AG08396 (cell line): ENCODE measurements at regions not wholly inside any gene's neighbourhood (a gene's known extent, or its start where the extent isn't known, plus 50 kb on each side); places are given as distances from the start of the nearest gene placed in this dataset.
"Not testable (repeated sequence)": the region's sequence is repeated elsewhere in the genome, so short reads cannot be mapped to it uniquely, and the experiment has no call there.

ENCODE experiments used
- DNase-seq: peaks from one replicate; pipeline ENCODE4 v3.0.0; 2012; ENCODE audit warnings: low spot score, mixed read lengths

DNA sequence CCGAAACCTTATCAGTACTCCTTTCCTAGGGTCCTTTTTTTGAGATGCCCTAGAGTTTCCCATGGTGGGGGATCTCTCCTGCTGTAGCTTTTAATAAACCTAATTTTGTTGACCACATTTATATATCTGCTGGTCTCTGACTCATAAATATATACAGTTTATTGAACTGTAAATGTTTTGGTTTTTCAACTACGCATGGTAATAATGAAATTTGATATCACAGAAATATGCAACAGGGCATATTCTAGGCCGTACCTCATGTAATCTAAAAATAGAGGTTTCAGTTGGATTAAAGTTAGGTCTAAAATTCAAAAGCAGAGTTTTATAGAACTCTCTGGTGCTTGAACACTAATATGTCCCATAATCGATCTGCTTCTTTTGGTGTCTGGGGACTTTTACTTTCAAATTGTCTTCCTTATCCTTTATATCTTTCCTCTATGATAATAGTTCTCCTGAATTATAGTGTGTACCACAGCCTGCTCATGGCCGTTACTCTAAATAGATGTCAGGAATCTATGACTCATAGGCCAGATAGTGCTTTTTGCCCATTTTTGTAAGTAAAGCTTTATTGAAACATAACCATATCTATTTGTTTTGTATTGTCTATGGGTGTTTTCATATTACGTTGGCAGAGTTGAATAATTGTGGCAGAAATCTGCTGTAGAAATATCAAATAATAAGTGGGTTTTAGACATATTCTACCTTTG, 324.8 kb upstream of the PCDH9 start:
- DNase-seq, result no peak

DNA sequence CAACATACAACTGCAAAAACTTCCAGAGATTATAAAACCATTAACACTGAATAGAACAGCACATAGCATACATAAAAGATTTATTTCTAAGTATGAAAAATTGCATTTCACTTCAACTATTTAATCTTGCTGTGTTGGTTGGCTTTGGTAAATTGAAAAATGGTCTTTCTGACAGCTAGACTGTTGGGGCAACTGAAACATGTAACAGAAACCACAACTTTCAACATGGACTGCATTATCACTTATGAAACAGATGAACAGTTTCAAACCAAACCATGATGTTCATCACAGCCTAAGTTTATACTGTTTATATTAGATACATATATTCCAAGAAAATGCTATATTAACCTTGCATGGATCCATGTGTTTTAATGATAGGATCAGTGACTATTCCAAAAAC, 324.1 kb upstream of the PCDH9 start:
- DNase-seq, result no peak

DNA sequence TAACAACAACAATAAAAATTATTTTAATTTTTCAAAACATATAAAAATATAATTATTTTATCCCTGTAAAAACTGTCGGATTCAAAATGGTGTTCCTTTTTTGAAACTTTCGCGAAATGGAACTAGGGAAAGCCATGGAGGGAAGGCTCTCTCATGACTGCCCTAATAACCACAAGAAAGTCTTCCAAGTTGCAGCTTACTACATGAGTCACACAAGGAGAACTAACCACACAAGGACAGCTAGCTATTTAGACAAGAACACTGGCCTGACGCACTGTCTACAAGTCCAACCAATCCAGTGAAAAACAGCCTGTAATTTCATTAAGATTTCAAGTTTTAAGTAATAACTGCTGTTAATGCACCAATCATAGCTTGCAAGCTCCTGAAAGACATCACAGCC, 319.2 kb upstream of the PCDH9 start:
- DNase-seq, result no peak

DNA sequence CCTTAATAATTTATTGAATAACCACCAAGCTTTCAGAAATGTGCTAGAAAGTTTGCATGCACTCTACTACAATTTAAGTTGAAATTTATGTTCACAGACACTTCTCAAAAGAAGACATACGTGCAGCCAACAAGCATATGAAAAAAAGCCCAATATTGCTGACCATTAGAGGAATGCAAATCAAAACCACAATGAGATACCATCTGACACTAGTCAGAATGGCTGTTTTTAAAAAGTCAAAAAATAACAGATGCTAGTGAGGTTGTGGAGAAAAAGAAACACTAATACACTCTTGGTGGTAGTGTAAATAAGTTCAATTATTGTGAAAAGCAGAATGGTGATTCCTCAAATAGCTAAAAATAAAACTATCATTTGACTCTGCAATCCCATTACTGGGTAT, 308.8 kb upstream of the PCDH9 start:
- DNase-seq, result no peak

DNA sequence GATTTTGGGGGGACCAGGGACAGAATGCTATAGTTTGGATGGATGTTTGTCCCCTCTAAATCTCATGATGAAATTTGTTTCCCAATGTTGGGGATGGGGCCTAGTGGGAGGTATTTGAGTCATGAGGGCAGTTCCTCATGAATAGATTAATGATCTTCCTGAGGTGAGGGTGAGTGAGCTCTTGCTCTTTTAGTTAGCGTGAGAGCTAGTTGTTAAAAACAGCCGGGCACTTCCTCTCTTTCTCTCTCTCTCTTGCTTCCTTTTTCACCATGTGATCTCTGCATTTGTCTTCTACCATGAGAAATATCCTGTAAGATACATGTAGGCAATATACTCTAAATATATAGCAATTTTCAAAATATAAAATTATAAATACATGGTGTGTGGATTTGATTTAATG, 290.8 kb upstream of the PCDH9 start:
- DNase-seq, result no peak

DNA sequence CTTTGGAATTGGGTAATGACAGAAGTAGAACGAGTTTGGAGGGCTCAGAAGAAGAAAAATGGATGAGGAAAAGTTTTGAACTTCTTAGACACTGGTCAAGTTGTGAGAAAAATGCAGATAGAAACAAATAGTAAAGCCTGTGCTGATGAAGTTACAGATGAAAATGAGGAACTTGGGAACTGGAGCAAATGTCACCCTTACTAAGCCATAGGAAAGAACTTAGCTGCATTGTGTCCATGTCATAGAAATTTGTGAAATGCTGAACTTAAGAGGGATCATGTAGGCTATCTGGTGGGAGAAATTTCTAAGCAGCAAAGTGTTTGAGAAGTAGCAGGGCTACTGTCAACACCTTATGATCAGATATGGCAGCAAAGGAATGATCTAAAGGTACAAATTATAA, 289.2 kb upstream of the PCDH9 start:
- DNase-seq, result no peak

DNA sequence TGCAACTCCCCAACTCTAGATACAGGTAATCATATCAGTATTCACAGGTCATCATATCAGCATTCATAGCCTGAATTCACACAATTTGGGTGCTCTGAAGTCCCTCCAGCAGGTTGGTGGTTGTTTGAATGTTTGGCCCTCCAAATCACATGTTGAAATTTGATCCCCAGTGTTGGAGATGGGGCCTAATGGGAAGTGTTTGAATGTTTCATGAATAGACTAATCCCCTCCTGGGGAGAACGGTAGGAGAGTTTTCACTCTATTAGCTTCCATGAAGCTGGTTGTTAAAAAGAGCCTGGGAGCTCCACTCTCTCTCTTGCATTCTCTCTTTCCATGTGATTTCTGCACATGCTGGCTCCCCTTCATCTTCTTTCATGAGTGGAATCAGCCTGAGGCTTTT, 288.6 kb upstream of the PCDH9 start:
- no peak for DNase-seq

DNA sequence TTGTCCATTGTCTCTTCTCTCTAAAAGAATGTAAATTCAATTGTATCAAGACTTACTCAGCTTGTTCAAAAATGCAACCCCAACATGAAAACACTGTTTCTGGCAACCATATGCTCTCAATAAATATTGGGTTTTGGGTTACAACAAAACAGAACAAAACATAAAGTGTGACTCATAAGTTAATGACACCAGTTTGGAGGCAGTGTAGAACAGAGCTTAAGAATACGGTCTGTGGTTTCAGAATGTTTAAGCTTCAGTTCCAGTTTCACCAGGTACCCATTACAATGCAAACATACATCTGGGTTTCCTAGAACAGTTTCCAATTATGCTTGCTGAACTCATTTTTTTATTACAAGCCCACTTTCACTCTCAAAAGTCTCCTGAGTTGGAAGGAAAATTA, 285.8 kb upstream of the PCDH9 start:
- no peak for DNase-seq

DNA sequence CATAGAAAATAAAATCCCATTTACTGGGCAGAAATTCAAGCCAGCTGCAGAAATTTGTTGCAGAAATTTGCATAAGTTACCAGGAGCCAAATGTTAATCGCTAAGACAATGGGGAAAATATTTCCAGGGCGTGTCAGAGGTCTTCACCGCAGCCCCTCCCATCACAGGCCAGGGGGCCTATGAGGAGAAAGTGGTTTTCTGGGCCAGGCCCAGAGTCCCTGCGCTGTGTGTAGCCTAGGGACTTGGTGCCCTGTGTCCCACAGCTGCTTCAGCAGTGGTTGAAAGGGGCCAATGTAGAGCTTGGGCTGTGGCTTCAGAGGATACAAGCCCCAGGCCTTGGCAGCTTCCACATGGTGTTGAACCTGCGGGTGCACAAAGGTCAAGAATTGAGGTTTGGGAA, 278.9 kb upstream of the PCDH9 start:
- no peak for DNase-seq

DNA sequence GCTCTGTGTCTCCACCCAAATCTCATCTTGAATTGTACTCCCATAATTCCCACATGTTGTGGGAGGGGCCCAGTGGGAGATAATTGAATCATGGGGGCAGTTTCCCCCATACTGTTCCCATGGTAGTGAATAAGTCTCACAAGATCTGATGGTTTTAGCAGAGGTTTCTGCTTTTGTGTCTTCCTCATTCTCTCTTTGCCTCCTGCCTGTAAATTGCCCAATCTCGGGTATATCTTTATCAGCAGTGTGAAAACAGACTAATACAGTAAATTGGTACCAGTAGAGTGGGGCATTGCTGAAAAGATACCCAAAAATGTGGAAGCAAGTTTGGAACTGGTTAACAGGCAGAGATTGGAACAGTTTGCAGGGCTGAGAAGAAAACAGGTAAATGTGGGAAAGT, 278.1 kb upstream of the PCDH9 start:
- not testable (repeated sequence) for DNase-seq

DNA sequence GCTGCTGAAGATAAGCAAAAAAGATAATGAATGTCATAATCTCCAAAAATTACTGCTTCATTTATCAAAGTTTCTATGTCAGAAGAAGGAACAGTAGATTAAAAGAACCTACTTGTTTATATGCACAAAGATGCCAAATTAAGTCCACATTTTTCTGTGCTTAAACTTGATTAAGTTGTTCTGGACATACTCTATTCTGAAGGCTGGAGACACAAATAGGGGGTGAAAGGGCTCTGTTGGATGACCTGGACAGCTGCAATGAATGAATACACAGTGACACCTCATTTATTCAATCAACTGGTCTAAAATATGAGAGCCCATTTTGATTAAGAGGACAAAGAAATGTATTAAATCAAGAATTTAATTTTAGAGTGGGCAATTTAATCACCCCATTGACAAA, 276.3 kb upstream of the PCDH9 start:
- DNase-seq, result no peak

DNA sequence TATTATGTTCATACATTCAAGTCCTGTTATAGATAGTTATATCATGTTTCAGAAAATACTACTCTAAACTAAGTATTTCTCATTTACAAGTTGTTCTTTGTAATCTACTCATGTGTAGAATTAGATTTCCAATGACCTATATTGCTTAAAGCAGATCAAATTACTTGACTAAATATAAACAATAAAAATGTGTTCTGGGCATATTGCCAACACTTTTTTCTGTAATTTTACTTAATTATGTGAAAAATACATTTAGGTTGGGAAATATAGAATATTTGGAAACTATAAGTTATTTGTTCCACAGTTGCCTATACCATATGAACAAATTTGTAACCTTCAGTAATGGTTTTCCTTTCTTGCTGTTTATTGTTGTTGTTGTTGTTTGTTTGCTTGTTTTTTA, 275.2 kb upstream of the PCDH9 start:
- no peak for DNase-seq

DNA sequence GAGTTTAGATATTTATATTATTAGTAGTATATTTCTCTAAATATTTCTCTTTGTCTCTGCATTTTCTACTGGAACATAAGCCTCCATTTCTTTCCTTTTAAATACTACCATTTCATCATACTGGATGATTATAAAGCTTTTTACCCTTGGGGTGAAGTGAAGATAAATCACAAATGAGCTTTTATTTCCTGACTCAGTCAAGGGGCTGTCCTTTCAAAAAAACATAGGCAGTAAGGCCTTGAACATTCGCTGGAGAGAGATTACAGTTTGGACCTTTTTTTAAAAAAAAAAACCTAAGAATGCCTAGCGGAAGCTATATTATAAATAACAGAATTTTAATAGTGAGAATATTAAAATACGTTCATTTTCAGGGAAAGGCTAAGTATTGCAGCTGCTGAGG, 268.8 kb upstream of the PCDH9 start:
- no peak for DNase-seq

DNA sequence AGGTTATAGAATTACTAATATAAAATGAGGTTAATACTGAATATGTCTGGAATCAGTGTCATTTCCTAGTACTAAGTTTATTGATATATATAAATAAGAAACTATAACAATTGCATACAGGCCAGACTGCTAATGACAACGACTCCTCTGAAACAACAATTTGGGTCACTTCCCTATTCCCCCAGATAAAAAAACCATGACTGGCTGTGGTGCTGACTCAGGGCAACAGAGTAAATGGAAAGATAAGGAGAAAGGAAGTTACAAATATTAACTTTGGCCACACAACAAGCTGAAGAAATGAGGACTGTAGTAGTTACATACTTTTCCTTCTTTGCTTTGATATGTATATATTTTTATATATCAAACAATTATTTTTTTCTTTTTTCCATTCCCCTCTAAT, 263.7 kb upstream of the PCDH9 start:
- no peak for DNase-seq

DNA sequence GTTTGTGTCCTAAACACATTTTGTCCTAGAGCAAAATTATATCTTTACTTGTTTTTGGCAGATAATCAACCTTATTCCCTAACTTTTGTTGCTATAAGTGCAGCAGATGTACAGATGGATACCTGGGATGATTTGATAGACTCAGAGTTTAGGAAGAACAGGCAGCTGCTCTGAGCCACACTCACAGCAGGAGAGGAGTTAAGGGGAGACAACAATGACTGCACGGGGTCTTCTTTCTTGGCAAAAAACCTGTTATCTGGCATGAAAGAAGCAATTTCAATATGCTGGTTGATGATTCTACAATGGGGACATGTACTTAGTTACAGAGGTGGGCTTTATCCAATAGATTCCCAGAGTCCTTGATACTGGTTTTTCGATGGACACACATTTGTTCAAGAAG, 258.9 kb upstream of the PCDH9 start:
- no peak for DNase-seq

DNA sequence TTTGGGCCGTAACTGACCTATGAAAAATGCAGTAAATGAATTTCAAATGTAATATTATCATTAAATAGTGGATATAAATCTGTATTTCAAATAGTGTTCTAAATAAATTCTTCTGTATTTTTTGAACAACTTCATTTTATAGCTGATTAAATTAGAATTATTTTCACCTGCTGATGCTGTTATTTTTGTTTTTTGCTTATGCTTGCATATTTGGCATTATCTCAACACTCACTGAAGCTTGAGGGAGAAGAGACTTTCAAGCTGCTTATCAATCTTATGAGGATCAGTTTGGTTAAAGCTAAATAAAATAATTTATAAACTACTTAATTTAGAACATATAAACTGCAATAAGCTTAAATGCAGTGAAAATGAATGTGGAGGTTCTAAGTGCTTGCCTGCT, 251.3 kb upstream of the PCDH9 start:
- no peak for DNase-seq

DNA sequence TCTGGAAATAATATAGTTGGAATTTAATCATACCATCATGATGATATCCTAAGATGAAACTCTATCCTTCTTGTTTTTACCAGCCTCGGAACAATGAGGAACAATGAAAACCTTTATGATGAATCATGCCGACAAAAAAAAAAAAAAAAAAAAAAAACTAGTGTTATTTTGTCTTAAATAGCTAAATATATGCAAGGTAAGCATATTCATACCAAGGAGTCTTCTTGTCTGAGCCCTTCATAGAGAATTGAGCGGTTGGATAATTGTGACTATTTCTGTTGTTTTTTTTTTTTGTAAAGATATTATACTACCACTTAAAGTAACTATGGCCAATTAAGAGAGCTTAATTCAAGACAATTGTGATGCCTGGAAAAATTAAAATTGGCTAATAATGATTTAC, 244.0 kb upstream of the PCDH9 start:
- no peak for DNase-seq

DNA sequence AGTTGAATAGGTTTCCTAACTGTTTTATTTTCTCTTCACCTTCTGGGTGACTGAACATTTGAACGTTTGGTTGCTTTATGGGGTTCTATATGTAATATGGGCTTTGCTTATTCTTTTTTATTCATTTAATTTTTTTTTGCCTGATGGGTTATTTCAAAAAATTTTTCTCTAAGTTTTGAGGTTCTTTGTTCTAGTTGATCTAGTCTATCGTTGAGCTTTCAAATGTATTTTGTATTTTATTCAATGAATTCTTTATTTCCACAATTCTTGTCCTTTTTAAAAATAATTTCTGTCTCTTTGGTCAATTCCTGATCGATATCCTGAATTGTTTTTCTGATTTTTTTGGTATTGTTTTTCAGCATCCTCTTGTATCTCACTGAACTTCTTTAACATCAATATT, 239.5 kb upstream of the PCDH9 start:
- DNase-seq, result no peak

DNA sequence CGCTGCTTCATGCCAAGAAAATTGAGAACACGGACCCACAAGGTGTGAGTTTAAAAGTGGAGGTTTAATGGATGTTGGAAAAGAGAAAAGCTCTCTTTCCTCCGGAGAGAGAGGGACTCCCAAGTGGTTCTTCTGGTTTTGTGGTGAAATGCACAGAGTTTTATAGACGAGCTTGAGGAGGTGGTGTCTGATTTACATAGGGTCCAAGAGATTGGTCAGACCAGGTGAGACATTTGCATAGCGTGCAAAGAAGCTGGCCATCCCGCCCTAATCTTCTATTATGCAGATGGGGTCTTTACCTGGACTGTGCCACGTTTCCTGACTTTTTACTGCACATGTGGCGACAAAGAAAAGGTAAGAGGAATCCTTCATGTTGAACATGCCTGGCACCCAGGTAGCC, 236.4 kb upstream of the PCDH9 start:
- DNase-seq, result no peak

DNA sequence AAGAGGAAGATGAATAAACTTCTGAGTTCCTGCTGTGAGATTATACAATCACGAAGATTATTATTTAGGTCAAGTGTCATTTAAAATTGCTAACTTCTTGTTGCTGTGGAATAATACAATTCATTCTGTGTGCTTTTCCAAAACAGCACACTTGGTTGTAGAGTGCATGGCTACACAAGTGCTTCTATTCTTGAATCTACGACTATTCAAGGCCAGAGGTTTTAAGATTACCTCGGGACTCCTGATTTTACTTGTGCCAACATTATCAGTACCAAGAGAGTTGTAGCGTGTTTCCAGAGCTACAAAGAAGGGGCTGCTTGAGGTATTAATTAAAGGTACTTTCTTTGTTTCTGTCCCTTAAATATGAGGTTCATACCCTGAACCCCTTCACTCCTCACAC, 234.0 kb upstream of the PCDH9 start:
- DNase-seq, result no peak

DNA sequence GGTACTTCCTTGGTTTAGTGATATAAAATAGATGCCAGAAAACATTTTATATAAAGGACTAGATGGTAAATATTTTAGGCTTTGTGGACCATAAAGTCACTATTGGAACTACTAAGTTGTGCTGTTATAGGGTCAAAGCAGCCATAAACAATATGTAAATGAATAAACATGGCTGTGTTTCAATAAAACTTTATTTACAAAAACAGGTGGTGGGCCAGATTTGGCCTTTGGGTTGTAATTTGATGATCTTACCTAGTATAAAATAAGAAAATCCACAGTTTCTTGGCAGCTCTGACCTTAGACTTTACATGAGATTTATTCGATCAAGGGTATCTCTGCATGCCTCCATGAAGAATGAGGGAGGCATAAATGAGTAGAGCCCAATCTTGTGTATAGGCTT, 232.0 kb upstream of the PCDH9 start:
- no peak for DNase-seq

DNA sequence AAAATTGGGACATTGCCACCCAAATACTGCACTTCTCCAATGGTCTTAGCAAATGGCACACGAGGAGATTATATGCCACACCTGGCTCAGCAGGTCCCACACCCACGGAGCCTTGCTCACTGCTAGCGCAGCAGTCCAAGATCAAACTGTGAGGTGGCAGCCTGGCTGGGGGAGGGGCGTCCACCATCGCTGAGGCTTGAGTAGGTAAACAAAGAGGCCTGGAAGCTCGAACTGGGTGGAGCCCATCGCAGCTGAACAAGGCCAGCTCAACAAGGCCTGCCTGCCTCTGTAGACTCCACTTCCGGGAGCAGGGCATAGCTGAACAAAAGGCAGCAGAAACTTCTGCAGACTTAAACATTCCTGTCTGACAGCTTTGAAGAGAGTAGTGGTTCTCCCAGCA, 222.4 kb upstream of the PCDH9 start:
- DNase-seq, result not testable (repeated sequence)

DNA sequence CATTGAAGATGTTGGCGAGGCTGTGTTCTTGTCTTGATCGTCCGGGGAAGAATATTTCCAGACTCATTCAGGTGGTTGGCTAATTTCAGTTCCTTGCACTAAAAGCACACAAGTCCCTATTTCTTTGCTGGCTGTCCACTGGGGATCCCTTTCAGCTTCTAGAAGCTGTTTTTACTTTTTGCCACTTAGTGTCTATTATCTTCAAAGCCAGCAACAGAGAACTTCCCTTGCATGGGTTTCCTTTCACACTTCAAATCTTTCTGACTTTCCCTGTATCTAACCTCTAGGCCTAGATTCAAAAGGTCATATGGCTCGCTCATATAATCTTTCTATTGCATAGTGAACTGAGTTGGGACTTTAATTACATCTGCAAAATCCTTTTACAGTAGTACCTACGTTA, 215.3 kb upstream of the PCDH9 start:
- no peak for DNase-seq

DNA sequence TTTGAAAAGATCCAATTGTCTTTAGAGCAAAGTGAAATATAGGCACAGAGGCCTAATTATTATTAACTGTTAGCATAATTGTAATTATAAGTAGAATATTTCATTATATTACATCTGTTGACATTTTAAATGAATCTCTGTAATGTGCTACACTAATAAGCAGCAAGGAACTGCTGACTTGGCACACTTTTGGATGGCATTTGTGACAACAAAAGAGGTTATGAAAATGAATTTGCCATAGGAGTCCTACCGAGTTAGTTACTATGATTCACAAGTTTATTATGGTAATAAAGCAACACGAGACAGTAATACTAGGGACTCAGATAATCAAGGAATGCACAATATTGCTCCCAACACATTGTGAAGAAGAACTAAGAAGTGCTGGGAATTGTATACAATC, 213.8 kb upstream of the PCDH9 start:
- DNase-seq, result no peak
